ENCODE measurements at regions not wholly inside any gene's neighbourhood (a gene's known extent, or its start where the extent isn't known, plus 50 kb on each side); places are given as distances from the start of the nearest gene placed in this dataset.
A peak's percentile ranks its signal among the peaks of the same experiment; 100 is the strongest.

GRCh38 chr10:28823501-28824075 lies 146.3 kb downstream of the BAMBI start:
- TF ChIP-seq CTCF (IDR thresholded peaks at IDR 0.05; ENCODE audit: unreplicated experiment in 3 of 3), result no peak
- Mint-ChIP-seq H3K9me3 (no peaks in the 10 kb centered on the region), H3K27me3 (ENCODE audit: low read depth) (peaks cover 14% of the 10 kb centered on the region), H3K27ac (no peak overlapping the region), H3K36me3 (ENCODE audit: low read depth) (no peaks in the 10 kb centered on the region), H3K4me1 (peaks cover 18% of the 10 kb centered on the region), H3K4me3 (no peak overlapping the region)

DNA sequence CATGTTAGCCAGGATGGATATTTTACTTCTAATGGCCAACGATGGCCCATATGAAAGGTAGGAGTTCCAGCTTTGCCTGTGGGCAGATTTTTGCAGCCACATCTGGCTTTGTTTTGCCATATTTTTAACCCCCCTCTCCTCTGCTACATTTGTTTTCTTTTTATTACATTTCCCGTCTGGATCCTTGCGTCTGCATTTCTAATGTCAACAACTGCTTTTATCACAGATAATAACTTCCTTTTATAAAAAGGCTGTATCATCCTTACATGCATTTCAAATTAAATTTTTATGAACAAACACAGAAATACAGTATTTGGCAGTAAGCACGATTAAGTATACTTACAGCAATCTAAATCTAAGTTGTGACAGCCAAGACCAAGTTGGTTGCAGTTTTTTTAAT lies 156.0 kb downstream of the BAMBI start:
- peaks cover 5% of the 10 kb centered on the region for H3K27me3 Mint-ChIP-seq (ENCODE audit: low read depth)
- peaks cover 24% of the 10 kb centered on the region for H3K4me1 Mint-ChIP-seq
- H3K36me3 Mint-ChIP-seq (ENCODE audit: low read depth), result no peaks in the 10 kb centered on the region
- no peak overlapping the region for H3K4me3 Mint-ChIP-seq
- H3K9me3 Mint-ChIP-seq, result no peaks in the 10 kb centered on the region
- H3K27ac Mint-ChIP-seq, result peak overlapping the region; percentile 73 to 95 (median 74)
- TF ChIP-seq CTCF (IDR thresholded peaks at IDR 0.05; ENCODE audit: unreplicated experiment in 3 of 3), result no peak

DNA sequence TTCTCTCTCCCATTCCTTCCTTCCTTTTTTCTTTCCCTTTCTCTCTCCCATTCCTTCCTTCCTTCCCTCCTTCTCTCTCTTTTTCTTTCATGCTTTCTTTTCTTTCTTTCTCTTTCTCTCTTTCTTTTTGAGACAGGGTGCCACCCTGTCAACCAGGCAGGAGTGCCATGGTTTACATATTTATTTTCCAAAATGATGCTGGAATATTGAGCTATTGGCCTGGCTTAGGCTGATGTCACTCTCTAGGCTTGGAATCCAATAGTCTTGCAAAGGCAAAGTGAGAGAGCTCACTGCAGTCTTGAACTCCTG lies 159.1 kb downstream of the BAMBI start:
- Mint-ChIP-seq H3K4me3 (no peak overlapping the region), H3K27ac (no peak overlapping the region), H3K4me1 (peaks cover 49% of the 10 kb centered on the region), H3K27me3 (ENCODE audit: low read depth) (peaks cover 5% of the 10 kb centered on the region), H3K36me3 (ENCODE audit: low read depth) (no peaks in the 10 kb centered on the region), H3K9me3 (no peaks in the 10 kb centered on the region)
- TF ChIP-seq CTCF (IDR thresholded peaks at IDR 0.05; ENCODE audit: unreplicated experiment in 3 of 3), result no peak

- Mint-ChIP-seq H3K4me1 (peaks cover 55% of the 10 kb centered on the region), H3K27me3 (ENCODE audit: low read depth) (peaks cover 5% of the 10 kb centered on the region), H3K9me3 (no peaks in the 10 kb centered on the region), H3K27ac (peak overlapping the region in 2 of 3 experiments; percentile 27 to 85), H3K36me3 (ENCODE audit: low read depth) (no peaks in the 10 kb centered on the region), H3K4me3 (no peak overlapping the region)
- TF ChIP-seq CTCF (IDR thresholded peaks at IDR 0.05; ENCODE audit: unreplicated experiment in 3 of 3), result no peak
These were observed 160.5 kb downstream of the BAMBI start for GRCh38 chr10:28837613-28838390.

DNA sequence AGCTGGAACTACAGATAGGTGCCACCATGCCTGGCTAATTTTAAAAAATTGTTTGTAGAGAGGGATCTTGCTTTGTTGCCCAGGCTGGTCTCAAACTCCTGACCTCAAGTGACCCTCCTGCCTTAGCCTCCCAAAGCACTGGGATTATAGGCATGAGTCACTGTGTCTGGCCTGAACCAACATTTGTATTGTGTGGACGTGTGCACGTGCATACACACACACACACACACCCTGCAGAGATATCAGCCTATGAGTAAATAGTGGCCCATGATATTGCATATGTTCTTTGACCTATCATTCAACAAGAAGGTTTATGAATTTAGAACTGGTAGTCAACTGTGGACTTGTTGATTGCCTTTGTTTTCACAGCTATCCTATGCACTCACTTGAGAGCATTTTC lies 161.6 kb downstream of the BAMBI start:
- TF ChIP-seq CTCF (IDR thresholded peaks at IDR 0.05; ENCODE audit: unreplicated experiment in 3 of 3), result no peak
- Mint-ChIP-seq H3K4me3 (no peak overlapping the region), H3K27me3 (ENCODE audit: low read depth) (peaks cover 5% of the 10 kb centered on the region), H3K27ac (peak overlapping the region; percentile 31 to 86 (median 85)), H3K4me1 (peaks cover 49% of the 10 kb centered on the region), H3K9me3 (no peaks in the 10 kb centered on the region), H3K36me3 (ENCODE audit: low read depth) (no peaks in the 10 kb centered on the region)

- no peak overlapping the region for H3K4me3 Mint-ChIP-seq
- H3K9me3 Mint-ChIP-seq, result no peaks in the 10 kb centered on the region
- peak overlapping the region; percentile 31 to 86 (median 85) for H3K27ac Mint-ChIP-seq
- H3K4me1 Mint-ChIP-seq, result peaks cover 49% of the 10 kb centered on the region
- H3K36me3 Mint-ChIP-seq (ENCODE audit: low read depth), result no peaks in the 10 kb centered on the region
- TF ChIP-seq CTCF (IDR thresholded peaks at IDR 0.05; ENCODE audit: unreplicated experiment in 3 of 3), result no peak
- peaks cover 5% of the 10 kb centered on the region for H3K27me3 Mint-ChIP-seq (ENCODE audit: low read depth)
These were observed 162.3 kb downstream of the BAMBI start for GRCh38 chr10:28839600-28840007.

Data from nephron (organoid).